IPS-15b (cell line): ENCODE measurements at regions not wholly inside any gene's neighbourhood (a gene's known extent, or its start where the extent isn't known, plus 50 kb on each side); places are given as distances from the start of the nearest gene placed in this dataset.
"Not testable (repeated sequence)": the region's sequence is repeated elsewhere in the genome, so short reads cannot be mapped to it uniquely, and the experiment has no call there.

ENCODE experiments used
- H3K27me3 ChIP-seq: one replicate; pipeline ENCODE4 v1.6.1; 2013; ENCODE audit warnings: low read length; ENCODE audit not compliant: control insufficient read depth, insufficient read depth
- H3K36me3 ChIP-seq: one replicate; pipeline ENCODE4 v1.6.1; 2013; ENCODE audit warnings: low read length; ENCODE audit not compliant: control insufficient read depth, insufficient read depth
- H3K4me1 ChIP-seq: one replicate; pipeline ENCODE4 v1.6.1; 2013; ENCODE audit warnings: mild to moderate bottlenecking, low read length; ENCODE audit not compliant: control insufficient read depth, insufficient read depth
- H3K4me3 ChIP-seq: one replicate; pipeline ENCODE4 v1.5.1; 2013; ENCODE audit warnings: low read depth, low read length
- H3K9ac ChIP-seq: one replicate; pipeline ENCODE4 v1.6.1; 2013; ENCODE audit warnings: low read depth, mild to moderate bottlenecking, low read length
- H3K9me3 ChIP-seq: one replicate; pipeline ENCODE4 v1.6.1; 2013; ENCODE audit warnings: mild to moderate bottlenecking, low read length; ENCODE audit not compliant: control insufficient read depth, insufficient read depth

- Histone ChIP-seq H3K36me3 (no peaks in the 10 kb centered on the region), H3K9me3 (no peaks in the 10 kb centered on the region), H3K27me3 (no peaks in the 10 kb centered on the region), H3K9ac (no peak overlapping the region), H3K4me3 (no peak overlapping the region), H3K4me1 (no peaks in the 10 kb centered on the region)
These were observed 739.6 kb upstream of the SLIT2 start for GRCh38 chr4:19512086-19512485.

DNA sequence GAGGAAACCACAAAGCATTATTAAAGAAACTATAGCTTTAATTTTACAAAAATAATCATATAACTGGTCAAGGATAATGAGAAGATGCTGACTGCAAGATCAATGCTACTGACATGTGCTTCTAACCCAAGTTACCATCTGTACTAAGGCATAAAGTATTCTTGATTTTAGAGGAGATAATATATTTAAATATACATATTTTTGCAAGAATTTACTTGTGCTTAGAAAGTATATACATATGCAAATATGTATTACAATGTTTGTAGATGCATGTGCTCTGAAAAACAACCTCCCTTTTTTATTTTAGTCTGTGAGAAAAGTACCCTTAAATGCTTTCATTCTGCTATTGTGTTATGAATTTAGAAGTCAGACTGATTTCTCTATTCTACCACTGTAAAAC lies 740.7 kb upstream of the SLIT2 start:
- Histone ChIP-seq H3K4me3 (no peak overlapping the region), H3K27me3 (no peaks in the 10 kb centered on the region), H3K9ac (no peak overlapping the region), H3K4me1 (no peaks in the 10 kb centered on the region), H3K9me3 (no peaks in the 10 kb centered on the region), H3K36me3 (no peaks in the 10 kb centered on the region)

GRCh38 chr4:19508442-19508841 lies 743.3 kb upstream of the SLIT2 start:
- Histone ChIP-seq H3K36me3 (no peaks in the 10 kb centered on the region), H3K9me3 (no peaks in the 10 kb centered on the region), H3K4me3 (no peak overlapping the region), H3K27me3 (no peaks in the 10 kb centered on the region), H3K9ac (no peak overlapping the region), H3K4me1 (no peaks in the 10 kb centered on the region)

- no peak overlapping the region for H3K4me3 ChIP-seq
- H3K9me3 ChIP-seq: no peaks in the 10 kb centered on the region
- H3K4me1 ChIP-seq: no peaks in the 10 kb centered on the region
These were observed 754.0 kb upstream of the SLIT2 start for GRCh38 chr4:19497705-19498104.

GRCh38 chr4:19496756-19497155 lies 754.9 kb upstream of the SLIT2 start:
- H3K36me3 ChIP-seq: no peaks in the 10 kb centered on the region
- no peaks in the 10 kb centered on the region for H3K4me1 ChIP-seq
- no peak overlapping the region for H3K9ac ChIP-seq
- no peaks in the 10 kb centered on the region for H3K27me3 ChIP-seq
- H3K9me3 ChIP-seq: no peaks in the 10 kb centered on the region
- no peak overlapping the region for H3K4me3 ChIP-seq

More at GRCh38 chr4:19497705-19498104, 754.0 kb upstream of the SLIT2 start:
- Histone ChIP-seq H3K27me3 (no peaks in the 10 kb centered on the region), H3K9ac (no peak overlapping the region), H3K36me3 (no peaks in the 10 kb centered on the region)

DNA sequence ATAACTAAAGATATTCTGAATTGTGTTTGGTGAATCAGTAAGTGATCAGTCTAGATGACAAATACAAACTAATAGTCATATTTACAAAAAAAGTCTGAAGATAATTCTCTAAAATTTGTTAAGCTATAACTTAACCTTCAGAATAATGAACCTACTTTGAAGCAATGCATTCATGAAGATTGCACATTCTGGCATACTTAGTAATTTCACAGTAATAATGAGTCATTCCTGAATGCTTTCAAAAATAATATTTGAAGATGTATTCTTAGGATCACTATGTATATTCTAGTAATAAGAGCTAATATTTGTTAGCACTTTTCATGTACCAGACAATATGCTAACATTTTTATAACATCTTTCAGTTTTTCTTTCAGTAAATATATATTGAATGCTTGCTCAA lies 756.7 kb upstream of the SLIT2 start:
- no peaks in the 10 kb centered on the region for H3K4me1 ChIP-seq
- no peaks in the 10 kb centered on the region for H3K9me3 ChIP-seq
- no peak overlapping the region for H3K4me3 ChIP-seq
- no peak overlapping the region for H3K9ac ChIP-seq
- no peaks in the 10 kb centered on the region for H3K36me3 ChIP-seq
- H3K27me3 ChIP-seq: no peaks in the 10 kb centered on the region

GRCh38 chr4:19492606-19493005 lies 759.1 kb upstream of the SLIT2 start:
- no peak overlapping the region for H3K9ac ChIP-seq
- no peaks in the 10 kb centered on the region for H3K4me1 ChIP-seq

DNA sequence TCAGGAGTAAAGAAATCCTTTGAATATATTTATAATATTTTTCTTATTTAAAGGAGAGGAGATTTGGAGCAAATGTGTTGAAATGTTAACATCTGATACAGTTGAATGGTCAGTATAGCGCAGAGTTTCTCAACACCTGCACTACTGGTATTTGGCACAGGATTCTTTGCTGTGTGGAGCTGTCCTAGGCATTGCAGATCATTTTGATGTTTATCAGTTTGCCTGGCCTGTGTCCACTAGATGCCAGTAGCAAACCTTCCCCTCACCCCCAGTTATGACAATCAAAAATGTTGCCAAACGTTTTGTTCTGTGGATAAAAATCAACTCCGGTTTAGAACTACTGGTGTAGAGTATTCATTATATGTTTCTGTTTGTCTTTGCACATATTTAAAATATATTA lies 765.3 kb upstream of the SLIT2 start:
- Histone ChIP-seq H3K4me3 (no peak overlapping the region), H3K36me3 (no peaks in the 10 kb centered on the region), H3K9me3 (no peaks in the 10 kb centered on the region), H3K27me3 (no peaks in the 10 kb centered on the region), H3K9ac (no peak overlapping the region), H3K4me1 (no peaks in the 10 kb centered on the region)

More at GRCh38 chr4:19492606-19493005, 759.1 kb upstream of the SLIT2 start:
- H3K4me3 ChIP-seq: no peak overlapping the region
- H3K9me3 ChIP-seq: no peaks in the 10 kb centered on the region
- no peaks in the 10 kb centered on the region for H3K36me3 ChIP-seq
- no peaks in the 10 kb centered on the region for H3K27me3 ChIP-seq

GRCh38 chr4:19478791-19479190 lies 772.9 kb upstream of the SLIT2 start:
- H3K9ac ChIP-seq: no peak overlapping the region
- H3K9me3 ChIP-seq: no peaks in the 10 kb centered on the region
- no peak overlapping the region for H3K4me3 ChIP-seq
- H3K4me1 ChIP-seq: no peaks in the 10 kb centered on the region
- H3K36me3 ChIP-seq: no peaks in the 10 kb centered on the region
- H3K27me3 ChIP-seq: no peaks in the 10 kb centered on the region

DNA sequence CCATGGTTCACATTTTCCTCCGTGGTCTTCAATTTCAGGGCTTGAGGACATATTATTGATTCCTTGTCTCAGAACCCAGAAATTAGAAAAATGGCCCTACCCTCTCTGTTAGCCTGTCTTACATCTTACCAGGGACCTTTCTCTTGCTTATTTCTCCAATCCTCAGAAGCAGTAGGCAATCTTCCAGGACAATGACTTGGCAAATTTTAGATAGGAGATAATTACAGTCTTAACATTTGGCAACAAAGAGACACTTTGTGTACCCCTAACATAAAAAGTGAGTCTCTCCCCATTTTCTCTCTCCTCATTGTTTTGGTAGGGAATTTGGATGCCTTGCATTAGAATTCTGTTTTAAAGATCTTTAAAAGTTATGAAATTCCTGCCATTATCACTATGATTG lies 778.1 kb upstream of the SLIT2 start:
- Histone ChIP-seq H3K4me1 (no peaks in the 10 kb centered on the region), H3K9ac (no peak overlapping the region), H3K4me3 (no peak overlapping the region), H3K36me3 (no peaks in the 10 kb centered on the region), H3K9me3 (no peaks in the 10 kb centered on the region), H3K27me3 (no peaks in the 10 kb centered on the region)

DNA sequence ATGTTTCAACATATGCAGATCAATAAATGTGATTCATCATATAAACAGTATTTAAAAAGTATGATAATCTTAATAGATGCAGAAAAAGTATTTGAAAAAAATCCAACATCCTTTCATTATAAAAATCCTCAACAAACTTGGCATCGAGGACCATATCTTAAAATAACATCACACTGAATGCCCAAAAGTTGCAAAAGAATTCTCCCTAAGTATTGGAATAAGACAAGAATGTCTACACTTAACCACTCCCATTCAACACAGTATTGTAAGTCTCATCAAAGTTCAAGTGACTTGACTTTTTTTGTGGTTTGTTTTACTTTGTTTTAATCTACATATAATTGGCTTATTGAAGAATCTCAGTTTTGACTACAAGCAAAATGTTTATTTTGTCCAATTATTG lies 779.0 kb upstream of the SLIT2 start:
- no peaks in the 10 kb centered on the region for H3K9me3 ChIP-seq
- H3K4me1 ChIP-seq: no peaks in the 10 kb centered on the region
- H3K4me3 ChIP-seq: no peak overlapping the region
- no peak overlapping the region for H3K9ac ChIP-seq
- H3K27me3 ChIP-seq: no peaks in the 10 kb centered on the region
- H3K36me3 ChIP-seq: no peaks in the 10 kb centered on the region

- not testable (repeated sequence) for H3K27me3 ChIP-seq, H3K4me3 ChIP-seq, H3K36me3 ChIP-seq, H3K4me1 ChIP-seq, H3K9ac ChIP-seq, H3K9me3 ChIP-seq
These were observed 781.7 kb upstream of the SLIT2 start for GRCh38 chr4:19470001-19470400.

DNA sequence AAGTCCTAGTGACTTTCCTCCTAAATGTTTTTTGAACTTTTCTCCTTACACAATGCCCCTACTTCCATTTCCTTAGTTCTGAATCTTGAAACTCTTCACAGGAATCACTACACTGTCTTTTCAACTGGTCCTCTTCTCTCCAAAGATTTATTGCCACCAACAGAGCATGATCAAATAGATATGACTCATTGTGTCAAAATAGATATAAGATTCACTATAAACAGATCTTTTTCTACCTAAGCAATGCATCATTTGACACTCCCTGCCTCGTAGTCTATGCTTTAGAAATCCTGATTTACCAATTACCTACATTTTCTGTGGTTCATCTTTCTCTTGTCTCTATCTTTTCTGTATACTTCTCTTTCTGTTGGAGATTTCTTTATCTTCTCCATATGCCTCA lies 789.6 kb upstream of the SLIT2 start:
- Histone ChIP-seq H3K9me3 (no peaks in the 10 kb centered on the region), H3K4me1 (no peaks in the 10 kb centered on the region), H3K27me3 (no peaks in the 10 kb centered on the region), H3K36me3 (no peaks in the 10 kb centered on the region), H3K9ac (no peak overlapping the region), H3K4me3 (no peak overlapping the region)
